Subcutaneous abdominal adipose tissue (tissue), 5 donors: ENCODE measurements at regions not wholly inside any gene's neighbourhood (a gene's known extent, or its start where the extent isn't known, plus 50 kb on each side); places are given as distances from the start of the nearest gene placed in this dataset.

Experiments
- H3K27ac ChIP-seq: one replicate; pipeline ENCODE4 v1.7.0; 2013; ENCODE audit warnings: low read depth, mild to moderate bottlenecking, inconsistent platforms, low read length, moderate library complexity
- H3K27me3 ChIP-seq, 5 donors: one replicate each; pipeline ENCODE4 v1.7.0; 2013; ENCODE audit warnings: low read length in 5 of 5, inconsistent platforms in 1 of 5; ENCODE audit not compliant: control insufficient read depth in 5 of 5, insufficient read depth in 4 of 5
- H3K36me3 ChIP-seq, 5 donors: one replicate each; pipeline ENCODE4 v1.7.0; 2013; ENCODE audit warnings: low read length in 5 of 5; ENCODE audit not compliant: control insufficient read depth in 5 of 5, insufficient read depth in 5 of 5
- H3K4me1 ChIP-seq, 5 donors: one replicate each; pipeline ENCODE4 v1.7.0; 2013; ENCODE audit warnings: low read length in 5 of 5, mild to moderate bottlenecking in 3 of 5, moderate library complexity in 1 of 5; ENCODE audit not compliant: control insufficient read depth in 5 of 5, insufficient read depth in 5 of 5
- H3K4me3 ChIP-seq, 5 donors: one replicate each; pipeline ENCODE4 v1.7.0; 2013; ENCODE audit warnings: low read length in 5 of 5, low read depth in 1 of 5
- H3K9ac ChIP-seq, 5 donors: one replicate each; pipeline ENCODE4 v1.7.0; 2013; ENCODE audit warnings: low read length in 5 of 5, mild to moderate bottlenecking in 4 of 5, moderate library complexity in 3 of 5
- H3K9me3 ChIP-seq, 5 donors: one replicate each; pipeline ENCODE4 v1.7.0; 2013; ENCODE audit warnings: low read length in 5 of 5; ENCODE audit not compliant: control insufficient read depth in 5 of 5
- donor health status: healthy.
- donor health status: healthy.
- donor health status: healthy.
- donor health status: healthy.
- donor health status: healthy.

DNA sequence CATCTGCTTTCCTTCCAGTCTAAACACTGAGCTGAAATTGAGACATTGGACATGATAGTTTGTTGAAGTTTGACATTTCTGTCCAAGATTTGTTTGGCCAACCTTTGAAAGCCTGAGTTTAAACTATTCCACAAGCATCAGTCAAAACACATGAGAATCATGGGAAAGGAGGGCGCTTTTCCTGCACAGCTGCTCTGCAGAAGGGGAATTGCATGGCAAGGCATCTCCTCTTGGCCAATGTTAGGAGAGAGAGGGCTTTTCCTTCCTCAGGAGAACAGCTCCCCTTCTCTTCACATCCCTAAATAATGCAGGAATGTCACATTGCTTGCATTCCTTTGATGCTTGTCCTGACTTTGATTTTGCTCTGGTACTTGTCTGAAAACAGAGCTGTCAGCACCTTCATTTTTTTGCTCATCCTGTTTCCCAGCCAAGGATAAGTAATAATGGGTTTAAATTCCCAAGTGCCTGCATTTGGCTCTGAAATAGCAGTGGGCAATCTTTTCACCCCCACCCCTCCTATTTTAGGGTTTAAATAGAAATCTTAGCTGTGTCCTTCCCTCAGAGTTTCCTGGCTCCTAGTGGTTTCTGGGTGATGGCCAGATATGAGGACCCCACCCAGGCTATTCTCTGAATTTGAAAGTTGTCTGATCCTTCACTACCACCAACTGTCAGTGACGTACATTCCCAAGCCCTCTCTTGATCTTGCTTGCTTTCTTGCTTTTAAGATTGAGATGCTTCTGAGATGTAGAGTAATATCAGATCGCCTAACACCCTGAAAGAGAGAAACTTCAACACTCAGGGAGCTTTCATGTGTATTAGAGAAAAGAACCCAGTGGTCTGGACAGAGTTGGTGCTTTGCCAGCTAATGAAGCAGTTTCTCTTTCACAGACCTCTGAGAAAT is 75.2 kb upstream of the NPVF start:
- Histone ChIP-seq H3K27me3 (peaks cover 0 to 8% (median 4%) of the 10 kb centered on the region in 5 donors), H3K36me3 (no peaks in the 10 kb centered on the region), H3K27ac (no peak overlapping the region), H3K4me1 (peaks cover 0 to 7% (median 0%) of the 10 kb centered on the region in 5 donors), H3K4me3 (no peak overlapping the region), H3K9me3 (no peaks in the 10 kb centered on the region), H3K9ac (no peak overlapping the region)

DNA sequence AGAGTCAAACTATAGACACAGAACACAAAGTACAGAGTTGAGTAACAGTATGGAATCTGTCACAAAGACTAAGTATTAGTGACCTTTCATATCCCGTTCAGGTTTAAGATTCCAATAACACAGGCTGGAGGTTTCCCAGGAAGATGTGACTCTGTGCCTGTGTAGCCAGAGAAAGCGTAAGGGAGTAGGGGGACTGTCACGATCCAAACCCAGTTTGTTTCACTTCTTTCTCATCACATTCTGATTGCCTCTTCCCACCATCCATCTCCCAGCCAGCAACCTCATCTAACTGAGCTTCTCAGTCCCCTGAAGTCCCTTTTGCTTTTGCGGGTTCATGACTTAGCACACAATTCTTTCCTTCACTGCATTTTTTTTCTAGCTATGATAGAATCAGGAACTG is 76.4 kb upstream of the NPVF start:
- Histone ChIP-seq H3K4me1 (peaks cover 0 to 7% (median 0%) of the 10 kb centered on the region in 5 donors), H3K36me3 (no peaks in the 10 kb centered on the region), H3K27ac (no peak overlapping the region), H3K9ac (no peak overlapping the region), H3K9me3 (no peaks in the 10 kb centered on the region), H3K4me3 (no peak overlapping the region), H3K27me3 (peaks cover 0 to 8% (median 4%) of the 10 kb centered on the region in 5 donors)

DNA sequence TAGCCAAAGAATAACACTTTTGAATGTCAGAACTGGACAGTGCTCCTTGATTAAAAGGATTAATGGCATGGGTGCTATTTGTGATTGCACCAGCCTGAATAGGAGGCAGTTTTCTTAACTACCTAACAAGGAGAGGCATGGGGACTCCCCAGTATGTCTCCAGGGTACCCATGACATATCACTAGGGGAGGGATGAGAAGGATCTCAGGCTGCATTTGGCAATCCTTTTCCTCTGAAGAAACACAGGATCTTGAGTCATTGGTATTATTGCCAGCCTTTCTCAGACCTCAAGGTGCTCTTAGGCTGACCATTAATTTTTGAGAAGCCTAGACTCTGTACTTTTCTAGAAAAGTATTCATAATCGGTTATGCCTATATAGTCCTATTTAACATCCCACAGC is 77.5 kb upstream of the NPVF start:
- peaks cover 0 to 7% (median 0%) of the 10 kb centered on the region in 5 donors for H3K4me1 ChIP-seq

DNA sequence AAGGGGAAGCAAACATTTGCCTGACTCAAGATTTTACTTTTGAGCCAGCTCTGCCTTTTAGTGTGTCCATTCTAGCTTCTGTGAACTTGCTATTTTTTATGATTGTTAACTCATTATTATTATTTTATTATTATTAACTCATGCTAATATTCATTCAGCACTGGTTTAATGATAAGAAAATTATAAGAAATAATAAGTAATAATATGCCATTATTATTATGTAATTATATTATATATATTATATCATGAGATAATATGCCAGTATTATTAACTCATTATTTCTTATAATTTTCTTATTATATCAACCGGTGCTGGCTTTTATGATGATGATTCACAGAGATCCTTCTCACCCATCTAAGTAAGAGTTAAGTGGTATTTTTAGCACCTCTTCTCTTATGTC is 79.3 kb upstream of the NPVF start:
- no peaks in the 10 kb centered on the region for H3K36me3 ChIP-seq
- no peak overlapping the region for H3K4me3 ChIP-seq
- H3K9ac ChIP-seq: no peak overlapping the region
- peaks cover 0 to 8% (median 4%) of the 10 kb centered on the region in 5 donors for H3K27me3 ChIP-seq
- H3K4me1 ChIP-seq: peaks cover 0 to 7% (median 0%) of the 10 kb centered on the region in 5 donors
- H3K27ac ChIP-seq: no peak overlapping the region
- no peaks in the 10 kb centered on the region for H3K9me3 ChIP-seq

More for the DNA sequence above, 77.5 kb upstream of the NPVF start:
- Histone ChIP-seq H3K9me3 (no peaks in the 10 kb centered on the region), H3K9ac (no peak overlapping the region), H3K27me3 (peaks cover 0 to 8% (median 4%) of the 10 kb centered on the region in 5 donors), H3K36me3 (no peaks in the 10 kb centered on the region), H3K4me3 (no peak overlapping the region), H3K27ac (no peak overlapping the region)

DNA sequence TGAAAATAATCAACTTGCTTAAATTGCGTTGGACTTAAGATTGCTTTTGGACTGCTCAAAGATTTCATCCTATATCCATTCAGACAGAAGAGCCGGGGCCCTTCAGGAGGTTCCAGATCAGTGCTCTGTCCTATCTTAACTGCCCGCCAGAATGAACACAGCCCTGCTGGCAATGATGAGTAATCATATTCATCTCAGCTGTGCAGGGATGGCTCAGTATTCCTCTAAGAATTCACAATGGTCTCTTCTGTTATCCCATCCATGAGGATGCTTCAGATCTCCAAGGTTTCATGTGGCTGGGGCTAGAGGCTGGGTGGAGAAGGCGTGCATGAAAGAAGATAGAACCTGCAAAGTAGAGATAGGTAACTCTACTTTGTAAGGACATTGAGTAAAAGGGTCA is 80.0 kb upstream of the NPVF start:
- Histone ChIP-seq H3K9me3 (no peaks in the 10 kb centered on the region), H3K4me1 (peaks cover 0 to 7% (median 0%) of the 10 kb centered on the region in 5 donors), H3K36me3 (no peaks in the 10 kb centered on the region), H3K4me3 (no peak overlapping the region), H3K27me3 (peaks cover 0 to 8% (median 4%) of the 10 kb centered on the region in 5 donors), H3K9ac (no peak overlapping the region), H3K27ac (no peak overlapping the region)

DNA sequence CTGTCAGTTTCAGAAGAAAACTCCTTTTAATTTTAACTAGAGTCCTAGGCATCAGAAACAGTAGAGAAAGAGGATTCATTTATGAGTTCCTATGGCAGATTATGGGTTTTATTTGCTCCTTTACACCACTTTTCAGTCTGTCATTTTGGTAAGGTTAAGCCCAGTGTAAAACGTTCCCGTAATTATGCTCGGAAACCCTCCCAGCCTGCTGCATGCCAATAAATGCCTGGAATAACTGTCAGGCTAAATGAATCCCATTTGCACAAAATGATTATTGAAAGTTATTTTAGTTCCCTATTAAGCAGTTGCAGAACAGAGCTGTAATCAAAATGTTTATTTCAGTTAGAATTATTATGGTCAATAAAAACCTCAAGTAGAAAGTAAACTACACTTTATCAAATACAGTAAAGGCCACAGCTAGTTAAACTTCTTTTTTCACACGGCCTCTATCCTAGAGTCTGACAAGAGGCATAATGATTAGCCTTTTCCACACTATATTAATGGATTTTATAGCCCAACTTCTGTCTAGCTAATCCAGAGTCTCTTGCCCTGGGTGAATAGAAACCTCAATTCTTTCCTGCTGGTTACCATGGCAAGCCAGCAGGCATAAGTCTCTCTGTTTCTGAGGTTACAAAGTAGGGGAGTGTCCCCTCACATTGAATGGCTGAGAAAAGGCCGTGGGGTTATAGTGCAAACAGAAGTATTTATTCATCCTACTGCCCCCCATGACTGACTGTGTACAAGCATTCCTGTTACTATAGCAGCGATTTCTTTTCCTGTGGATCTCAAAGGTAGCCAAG is 80.8 kb upstream of the NPVF start:
- Histone ChIP-seq H3K27ac (no peak overlapping the region), H3K27me3 (peaks cover 0 to 8% (median 4%) of the 10 kb centered on the region in 5 donors)

DNA sequence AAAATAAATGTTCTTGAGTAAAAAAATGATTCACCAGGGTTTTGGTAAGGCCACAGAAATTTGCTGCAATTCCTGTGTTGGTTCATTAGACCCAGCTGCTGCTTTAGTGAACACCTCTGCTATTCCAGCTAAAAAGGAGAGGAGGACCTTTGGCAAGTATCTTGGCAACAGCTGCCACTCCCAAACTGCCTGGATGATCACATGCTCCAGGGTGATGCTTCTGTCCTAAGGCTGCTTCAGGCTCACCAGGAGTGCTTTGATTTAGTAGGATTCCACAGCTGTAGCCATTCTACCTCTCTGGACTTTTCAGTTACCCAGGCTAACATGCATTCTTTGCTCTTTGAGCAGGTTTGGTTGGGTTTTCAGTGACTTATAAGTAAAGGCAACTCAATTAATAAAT is 82.6 kb upstream of the NPVF start:
- H3K9ac ChIP-seq: no peak overlapping the region

More for the DNA sequence above, 80.8 kb upstream of the NPVF start:
- Histone ChIP-seq H3K9me3 (no peaks in the 10 kb centered on the region), H3K4me1 (no peaks in the 10 kb centered on the region), H3K36me3 (no peaks in the 10 kb centered on the region), H3K4me3 (no peak overlapping the region), H3K9ac (no peak overlapping the region)

DNA sequence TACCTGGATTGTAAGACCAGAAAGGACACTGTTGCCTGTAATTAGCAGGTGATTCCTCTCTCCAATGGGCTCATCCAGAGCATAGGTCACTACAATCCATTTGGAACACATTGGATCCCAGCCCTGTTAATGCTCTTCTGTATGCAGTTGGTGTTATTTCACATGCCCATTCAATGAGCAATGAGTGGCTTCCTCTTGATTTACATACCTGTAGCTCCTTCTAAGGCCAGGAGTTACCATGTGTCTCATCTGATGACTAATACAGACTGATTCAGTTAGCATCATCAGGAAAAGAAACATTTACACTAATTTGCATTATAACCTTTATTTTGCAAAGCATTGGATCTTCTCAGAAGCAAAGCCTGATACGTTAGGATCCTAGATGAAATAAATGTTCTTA is 83.1 kb upstream of the NPVF start:
- Histone ChIP-seq H3K36me3 (no peaks in the 10 kb centered on the region), H3K9me3 (no peaks in the 10 kb centered on the region), H3K27me3 (no peaks in the 10 kb centered on the region), H3K4me1 (no peaks in the 10 kb centered on the region), H3K4me3 (no peak overlapping the region), H3K27ac (no peak overlapping the region), H3K9ac (no peak overlapping the region)

More for the DNA sequence above, 82.6 kb upstream of the NPVF start:
- Histone ChIP-seq H3K9me3 (no peaks in the 10 kb centered on the region), H3K36me3 (no peaks in the 10 kb centered on the region), H3K4me3 (no peak overlapping the region), H3K4me1 (no peaks in the 10 kb centered on the region), H3K27ac (no peak overlapping the region), H3K27me3 (peaks cover 0 to 3% (median 0%) of the 10 kb centered on the region in 5 donors)

DNA sequence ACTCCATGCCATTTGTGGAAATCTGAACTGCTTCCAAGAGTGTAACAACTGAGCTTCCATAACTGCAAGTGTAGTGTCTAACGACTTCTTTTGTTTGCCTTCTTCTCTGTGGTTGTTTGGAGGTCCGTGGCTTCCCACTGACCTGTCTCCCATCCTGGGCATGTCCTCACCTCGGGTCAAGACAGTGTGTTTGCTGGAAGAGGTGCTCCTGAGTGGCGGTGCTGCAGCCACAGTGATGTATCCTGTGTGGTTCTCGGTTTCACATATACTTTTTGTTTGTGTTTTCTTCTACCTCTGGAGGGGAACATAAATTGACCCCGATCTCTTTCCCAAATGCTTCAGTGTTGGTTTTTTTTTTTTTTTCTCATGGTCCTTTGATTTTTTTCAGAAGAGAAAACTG is 84.7 kb upstream of the NPVF start:
- Histone ChIP-seq H3K4me1 (no peaks in the 10 kb centered on the region), H3K27ac (no peak overlapping the region), H3K27me3 (no peaks in the 10 kb centered on the region), H3K36me3 (no peaks in the 10 kb centered on the region), H3K9me3 (no peaks in the 10 kb centered on the region), H3K9ac (no peak overlapping the region), H3K4me3 (no peak overlapping the region)

DNA sequence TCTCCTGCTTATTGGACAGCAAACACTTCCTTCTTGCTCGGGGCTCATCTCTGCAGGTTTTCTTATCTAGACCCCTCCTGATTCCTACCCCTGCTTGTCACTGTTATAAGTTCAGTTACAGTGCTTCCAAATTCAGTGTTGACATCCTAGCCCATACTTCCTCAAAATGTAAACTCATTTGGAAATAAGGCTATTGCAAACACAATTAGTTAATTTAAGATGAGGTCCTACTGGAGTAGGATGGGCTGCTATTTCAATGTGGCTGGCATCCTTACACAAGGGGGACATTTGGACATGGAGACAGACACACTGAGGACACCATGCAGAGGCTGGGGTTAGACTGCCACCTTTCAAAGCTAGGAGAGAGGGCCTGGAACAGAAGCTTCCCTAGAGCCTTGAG is 85.2 kb upstream of the NPVF start:
- Histone ChIP-seq H3K27ac (no peak overlapping the region), H3K9ac (no peak overlapping the region), H3K4me1 (no peaks in the 10 kb centered on the region), H3K9me3 (no peaks in the 10 kb centered on the region), H3K4me3 (no peak overlapping the region), H3K36me3 (no peaks in the 10 kb centered on the region), H3K27me3 (no peaks in the 10 kb centered on the region)
